ENCODE measurements at regions not wholly inside any gene's neighbourhood (a gene's known extent, or its start where the extent isn't known, plus 50 kb on each side); places are given as distances from the start of the nearest gene placed in this dataset.

GRCh38 chr21:32099812-32100416 is 178.9 kb downstream of the MIS18A start:
- DNase-seq (ENCODE audit: low read depth in 1 of 2, low spot score in 1 of 2) (peak in 1 of 2 experiments; percentile 2), FAIRE-seq (no peak), ATAC-seq (no peak)
- H3K4me2 ChIP-seq, result no peak overlapping the region
- CTCF ChIA-PET, result no interaction called here
- no peak overlapping the region for H3K4me3 ChIP-seq
- 43% methylated on average over 5 of the region's 5 CpGs for WGBS (ENCODE audit: missing lambda C conversion rate)
- POLR2A ChIA-PET, result interaction anchor here (0.6 kb wide), 1 partner anchor 154 kb away, joined by 3 read pairs; no protein-coding TSS in a partner anchor
- no peak overlapping the region for H3K27ac ChIP-seq
- no peaks in the 10 kb centered on the region for H3K9me3 ChIP-seq
- no peak for TF ChIP-seq MYC (IDR thresholded peaks at IDR 0.05; ENCODE audit: borderline replicate concordance, low read length)
- TF ChIP-seq RNF2 (IDR thresholded peaks at IDR 0.05; ENCODE audit: borderline replicate concordance, low read depth), result no peak
- peak; percentile 20 for TF ChIP-seq MAFK (IDR thresholded peaks at IDR 0.05; ENCODE audit: partially characterized antibody)
- no peaks in the 10 kb centered on the region for H3K4me1 ChIP-seq

- H3K9me3 ChIP-seq, result no peaks in the 10 kb centered on the region
- peak; percentile 50 to 73; a peak in 5 of 6 replicates for ATAC-seq
- FAIRE-seq, result no peak
These were observed 182.4 kb downstream of the MIS18A start for GRCh38 chr21:32096411-32096810.

GRCh38 chr21:32094804-32095203 is 184.0 kb downstream of the MIS18A start:
- DNase-seq (ENCODE audit: low read depth in 1 of 2, low spot score in 1 of 2) (peak; percentile 6 to 30), FAIRE-seq (no peak), ATAC-seq (peak; percentile 50 to 80; a peak in 4 of 6 replicates)
- no peak for TF ChIP-seq CTCF (IDR thresholded peaks at IDR 0.05)
- no peak for TF ChIP-seq GATA3 (IDR thresholded peaks at IDR 0.05; ENCODE audit: borderline replicate concordance)
- peak; percentile 55; the same call in 1 of the 2 replicates for TF ChIP-seq USF2 (IDR thresholded peaks at IDR 0.05)
- Histone ChIP-seq H3K4me3 (no peak overlapping the region), H3K27ac (no peak overlapping the region), H3K4me1 (no peaks in the 10 kb centered on the region), H3K4me2 (peak overlapping the region; percentile 52; the same call in 1 of the 3 replicates), H3K9me3 (no peaks in the 10 kb centered on the region)
- CTCF ChIA-PET, result no interaction called here
- POLR2A ChIA-PET, result no interaction called here
- WGBS (ENCODE audit: missing lambda C conversion rate), result 14% methylated on average over 2 of the region's 2 CpGs

More at GRCh38 chr21:32096411-32096810, 182.4 kb downstream of the MIS18A start:
- Histone ChIP-seq H3K27ac (no peak overlapping the region), H3K4me3 (no peak overlapping the region), H3K4me1 (no peaks in the 10 kb centered on the region), H3K4me2 (no peak overlapping the region)
- POLR2A ChIA-PET, result no interaction called here
- TF ChIP-seq CTCF (IDR thresholded peaks at IDR 0.05) (peak; percentile 18; the same call in 1 of the 3 replicates), RAD21 (conservative IDR thresholded peaks at IDR 0.05 in 1 of 2, IDR thresholded peaks at IDR 0.05 in 1 of 2) (0 out of 5 replicates have a peak, but pooled peaks of 1 of the 2 experiments have one; percentile 17), CBX2 (IDR thresholded peaks at IDR 0.05; ENCODE audit: borderline replicate concordance, low read depth) (no peak)
- 10% methylated on average over 3 of the region's 3 CpGs for WGBS (ENCODE audit: missing lambda C conversion rate)
- CTCF ChIA-PET, result interaction anchor here (1.1 to 1.3 kb wide), 2 partner anchors 10 to 161 kb away, joined by 4 read pairs; no protein-coding TSS in a partner anchor
- DNase-seq (ENCODE audit: low read depth in 1 of 2, low spot score in 1 of 2), result peak; percentile 10 to 18

- FAIRE-seq (no peak), ATAC-seq (no peak)
- WGBS (ENCODE audit: missing lambda C conversion rate), result 11% methylated on average over 5 of the region's 7 CpGs
These were observed 185.0 kb downstream of the MIS18A start for GRCh38 chr21:32093646-32094462.

More at GRCh38 chr21:32093646-32094462, 185.0 kb downstream of the MIS18A start:
- POLR2A ChIA-PET, result no interaction called here
- Histone ChIP-seq H3K9me3 (no peaks in the 10 kb centered on the region), H3K4me2 (no peak overlapping the region), H3K4me1 (no peaks in the 10 kb centered on the region), H3K27ac (no peak overlapping the region), H3K4me3 (no peak overlapping the region)
- CTCF ChIA-PET, result no interaction called here
- TF ChIP-seq CHD2 (IDR thresholded peaks at IDR 0.05; ENCODE audit: low read length, partially characterized antibody) (no peak), TFCP2L1 (CRISPR knock-in tag; IDR thresholded peaks at IDR 0.05) (no peak), FOSB (CRISPR knock-in tag; IDR thresholded peaks at IDR 0.05) (no peak), EHF (CRISPR knock-in tag; IDR thresholded peaks at IDR 0.05) (no peak), BCL3 (IDR thresholded peaks at IDR 0.05) (no peak)
- no peak for DNase-seq (ENCODE audit: low read depth in 1 of 2, low spot score in 1 of 2)

All from A549 (cell line).